GM08714 (cell line): ENCODE measurements at regions not wholly inside any gene's neighbourhood (a gene's known extent, or its start where the extent isn't known, plus 50 kb on each side); places are given as distances from the start of the nearest gene placed in this dataset.
"Not testable (repeated sequence)": the region's sequence is repeated elsewhere in the genome, so short reads cannot be mapped to it uniquely, and the experiment has no call there.

Source experiments
- H3K4me3 ChIP-seq: fragments of 200-500 bp; sonication (Bioruptor generic); 2 replicates; pipeline ENCODE4 v1.5.1; 2014; ENCODE audit warnings: mild to moderate bottlenecking, low read length, inconsistent platforms
- ZNF274 ChIP-seq: IDR thresholded peaks from 2 replicates; pipeline ENCODE4 v1.6.1; 2012; ENCODE audit warnings: mild to moderate bottlenecking, low read depth, low read length

DNA sequence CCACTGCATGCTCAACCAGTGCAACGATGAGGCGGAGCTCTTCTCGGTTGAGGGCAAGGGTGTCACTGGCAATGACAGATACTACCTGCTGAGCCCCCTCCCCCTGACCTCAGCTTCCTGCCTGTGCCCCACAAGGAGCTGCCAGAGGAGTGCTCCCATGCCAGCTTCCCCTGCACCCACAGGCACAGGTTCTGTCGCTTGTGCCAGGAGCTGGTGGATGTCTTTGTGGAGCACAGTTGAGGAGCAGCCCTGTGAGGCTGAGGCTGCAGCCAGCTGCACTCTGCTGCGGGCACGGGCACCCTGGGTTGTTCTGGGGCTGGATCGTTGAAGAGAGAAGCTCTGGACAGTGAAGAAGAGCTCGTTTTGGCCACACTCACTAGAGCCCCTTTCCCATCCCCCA, 165.3 kb upstream of the ZNF267 start:
- no peak for TF ChIP-seq ZNF274
- H3K4me3 ChIP-seq, result no peak overlapping the region

DNA sequence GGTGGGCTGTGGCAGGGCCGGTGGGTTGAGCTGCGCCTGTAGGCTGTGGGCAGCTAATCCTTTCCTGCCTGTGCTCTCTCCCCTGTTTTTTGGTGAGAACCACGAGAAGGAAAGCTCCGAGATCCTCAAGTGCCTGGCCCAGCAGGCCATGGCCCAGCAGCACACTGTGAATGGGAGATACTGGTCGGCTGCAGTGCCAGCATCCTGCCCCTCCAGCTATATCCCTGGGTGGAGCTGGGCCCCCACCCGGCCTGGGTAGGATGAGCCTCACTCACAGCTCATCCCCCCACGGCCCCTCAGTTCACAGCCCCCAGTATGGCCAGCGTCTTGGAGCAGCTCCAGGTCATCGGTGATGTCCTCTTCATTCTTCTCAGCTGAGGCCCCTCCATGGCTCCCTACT, 164.4 kb upstream of the ZNF267 start:
- no peak overlapping the region for H3K4me3 ChIP-seq
- no peak for TF ChIP-seq ZNF274

DNA sequence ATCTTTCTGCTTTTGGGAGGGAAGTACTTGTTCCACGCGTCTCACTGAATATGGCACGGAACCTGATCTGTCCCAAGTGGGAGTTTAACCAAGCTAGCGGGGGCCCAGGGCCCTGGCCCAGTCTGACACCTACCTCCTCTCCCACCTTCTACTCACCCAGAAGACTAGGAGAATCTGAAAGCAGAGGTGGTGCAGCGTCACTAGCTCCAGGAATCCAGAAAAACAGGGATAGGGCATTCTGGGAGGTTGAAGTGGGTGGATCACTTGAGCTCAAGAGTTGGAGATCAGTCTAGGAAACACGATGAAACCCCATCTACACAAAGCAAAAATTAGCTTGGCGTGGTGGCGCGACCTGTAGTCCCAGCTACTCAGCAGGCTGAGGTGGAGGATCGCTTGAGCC, 163.5 kb upstream of the ZNF267 start:
- TF ChIP-seq ZNF274, result no peak

DNA sequence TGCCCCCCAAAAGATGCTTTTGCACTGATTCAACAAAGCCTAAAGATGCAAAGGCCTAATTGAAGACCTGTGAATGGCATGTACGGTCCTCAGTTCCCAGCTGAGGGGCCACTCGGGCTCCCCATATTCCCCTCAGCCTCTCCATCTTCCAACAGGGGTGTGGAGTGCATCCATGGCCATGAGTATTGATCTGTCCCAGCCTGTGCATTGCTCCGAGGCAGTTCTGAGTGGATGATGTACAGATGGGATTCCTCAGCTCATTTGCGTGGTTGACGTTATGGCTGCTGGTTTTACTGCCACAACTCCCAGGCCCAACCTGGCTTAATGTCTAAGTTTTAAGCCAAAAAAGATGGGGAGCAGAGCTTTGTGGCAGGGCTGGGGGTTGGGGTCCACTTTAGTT, 162.7 kb upstream of the ZNF267 start:
- H3K4me3 ChIP-seq, result no peak overlapping the region
- TF ChIP-seq ZNF274, result no peak

More for the DNA sequence above, 163.5 kb upstream of the ZNF267 start:
- no peak overlapping the region for H3K4me3 ChIP-seq

DNA sequence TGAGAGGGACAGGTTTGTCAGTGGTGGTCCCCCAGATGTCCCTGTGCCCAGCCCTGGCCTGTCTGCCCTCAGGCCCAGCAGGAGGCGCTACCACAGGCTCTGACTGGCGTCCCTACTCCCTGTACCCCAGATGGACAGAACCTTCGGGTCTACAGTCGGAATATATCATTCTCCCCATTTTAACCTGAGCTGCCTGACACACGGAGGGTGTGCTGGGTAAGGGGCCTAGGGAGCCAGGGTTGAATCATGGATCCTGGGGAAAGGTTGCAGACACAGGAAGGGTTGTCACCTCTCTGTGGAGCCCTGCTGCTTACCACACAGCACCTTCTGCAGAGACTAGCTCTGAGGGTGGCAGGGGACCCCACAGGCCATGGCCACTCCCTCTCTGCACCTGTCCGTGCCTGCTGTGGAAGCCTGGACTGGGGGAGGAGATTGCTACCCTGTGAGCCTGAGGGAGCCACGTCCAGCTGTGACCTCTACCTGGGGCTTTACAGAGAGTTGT, 162.2 kb upstream of the ZNF267 start:
- no peak for TF ChIP-seq ZNF274
- H3K4me3 ChIP-seq, result no peak overlapping the region

DNA sequence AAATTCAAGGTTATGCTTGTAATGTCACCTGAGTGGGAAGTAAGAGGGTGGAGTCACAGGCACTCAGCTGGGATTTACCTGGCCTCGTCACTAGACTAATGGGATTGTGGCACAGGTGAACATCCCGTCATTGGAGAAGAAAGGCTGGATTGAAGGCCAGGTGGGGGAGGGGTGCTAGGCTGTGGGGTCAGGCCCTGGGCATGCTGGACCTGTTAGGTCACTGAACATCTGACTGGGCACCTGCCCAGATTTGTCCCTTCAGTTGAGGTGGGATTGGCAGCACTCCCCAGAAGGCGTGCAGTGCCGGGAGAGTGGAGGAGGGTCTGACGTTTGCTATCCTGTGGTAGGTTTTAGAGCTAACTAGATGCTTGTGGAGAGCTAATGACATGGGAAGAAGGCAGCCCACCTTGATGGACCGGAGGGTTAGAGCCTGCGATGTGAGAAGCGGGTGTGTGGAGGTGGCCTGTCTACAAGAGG, 161.5 kb upstream of the ZNF267 start:
- TF ChIP-seq ZNF274, result no peak
- no peak overlapping the region for H3K4me3 ChIP-seq

DNA sequence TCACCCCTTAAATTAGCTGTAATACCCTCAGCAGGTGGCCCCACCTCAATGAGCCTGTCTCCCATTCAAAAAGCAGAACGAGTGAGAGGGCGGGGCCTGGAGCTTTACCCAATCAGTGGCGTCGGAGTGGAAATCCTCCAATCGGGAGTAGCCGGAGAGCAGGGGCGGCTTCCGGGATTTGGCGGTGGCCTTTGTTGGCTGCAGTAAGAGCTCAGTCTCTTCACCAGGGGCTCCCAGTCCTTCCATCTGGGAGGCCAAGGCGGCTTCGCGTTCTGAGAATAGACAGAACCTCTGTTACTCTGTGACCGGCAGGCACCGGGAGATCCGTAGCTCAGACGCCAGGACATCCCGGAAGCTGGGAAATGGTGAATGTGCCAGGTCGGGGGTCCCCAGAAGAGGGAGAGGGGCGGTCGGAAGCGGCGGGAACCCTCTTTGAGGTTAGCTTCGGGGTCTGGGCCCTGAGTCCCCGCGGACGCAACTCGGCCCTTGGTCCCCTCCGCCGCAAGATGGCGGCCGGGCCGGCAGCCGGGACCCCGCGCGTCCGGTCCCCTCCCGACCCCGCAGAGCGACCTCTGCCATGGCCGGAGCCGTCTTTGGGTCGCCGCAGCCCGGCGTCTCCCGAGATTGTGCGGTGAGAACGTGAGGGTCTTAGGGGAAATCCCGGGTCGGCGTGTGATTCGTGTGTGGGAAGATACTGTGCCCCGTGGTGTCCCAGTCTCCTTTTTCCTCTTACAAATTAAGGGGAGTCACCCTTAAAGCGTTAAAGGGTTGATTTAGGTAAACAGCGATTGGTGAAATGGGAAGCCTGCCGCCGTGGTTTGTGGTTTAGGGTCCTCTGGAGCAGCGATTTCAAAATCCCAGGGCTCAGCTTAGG, 160.3 kb upstream of the ZNF267 start:
- TF ChIP-seq ZNF274, result no peak
- peak overlapping the region; percentile 96 for H3K4me3 ChIP-seq

DNA sequence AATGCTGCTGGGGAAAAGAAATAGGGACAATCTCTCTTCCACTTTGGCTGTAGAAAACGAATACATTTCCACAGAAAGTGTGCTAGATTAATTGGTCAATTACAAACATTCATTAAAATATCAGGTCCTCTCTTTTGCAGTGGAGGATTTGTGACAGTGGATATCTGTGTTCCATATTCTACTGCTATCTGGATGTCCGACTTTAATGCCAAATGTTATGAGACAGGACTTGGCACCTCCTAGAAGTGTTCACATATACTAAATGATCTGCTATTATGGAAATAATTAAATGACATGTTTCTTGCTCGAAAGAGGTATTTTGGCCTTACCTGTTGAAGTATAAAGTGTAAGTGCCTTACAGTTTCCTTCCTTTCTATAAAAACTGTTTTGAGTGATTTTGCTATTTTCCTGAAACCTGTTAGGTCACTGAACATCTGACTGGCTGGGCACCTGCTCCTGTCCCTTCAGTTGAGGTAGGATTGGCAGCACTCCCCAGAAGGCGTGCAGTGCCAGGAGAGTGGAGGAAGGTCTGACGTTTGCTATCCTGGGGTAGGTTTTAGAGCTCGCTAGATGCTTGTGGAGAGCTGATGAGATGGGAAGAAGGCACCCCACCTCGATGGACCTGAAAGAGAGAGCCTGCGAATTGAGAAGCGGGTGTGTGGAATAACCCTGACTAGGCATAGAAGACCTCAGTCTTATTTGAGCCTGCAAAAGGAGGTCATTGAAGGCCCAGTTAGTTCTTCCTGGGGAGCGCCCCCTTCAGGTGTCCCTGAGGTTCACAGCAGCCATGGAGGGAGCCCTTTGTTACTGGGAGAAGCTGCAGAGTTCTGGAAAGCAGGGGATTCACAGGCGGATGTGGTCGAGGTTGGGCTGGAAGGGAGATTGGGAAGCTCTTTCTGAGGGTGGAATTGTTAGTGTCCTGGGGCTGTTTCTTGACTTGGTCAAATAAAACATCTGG, 159.4 kb upstream of the ZNF267 start:
- no peak for TF ChIP-seq ZNF274
- peak overlapping the region; percentile 96 for H3K4me3 ChIP-seq

DNA sequence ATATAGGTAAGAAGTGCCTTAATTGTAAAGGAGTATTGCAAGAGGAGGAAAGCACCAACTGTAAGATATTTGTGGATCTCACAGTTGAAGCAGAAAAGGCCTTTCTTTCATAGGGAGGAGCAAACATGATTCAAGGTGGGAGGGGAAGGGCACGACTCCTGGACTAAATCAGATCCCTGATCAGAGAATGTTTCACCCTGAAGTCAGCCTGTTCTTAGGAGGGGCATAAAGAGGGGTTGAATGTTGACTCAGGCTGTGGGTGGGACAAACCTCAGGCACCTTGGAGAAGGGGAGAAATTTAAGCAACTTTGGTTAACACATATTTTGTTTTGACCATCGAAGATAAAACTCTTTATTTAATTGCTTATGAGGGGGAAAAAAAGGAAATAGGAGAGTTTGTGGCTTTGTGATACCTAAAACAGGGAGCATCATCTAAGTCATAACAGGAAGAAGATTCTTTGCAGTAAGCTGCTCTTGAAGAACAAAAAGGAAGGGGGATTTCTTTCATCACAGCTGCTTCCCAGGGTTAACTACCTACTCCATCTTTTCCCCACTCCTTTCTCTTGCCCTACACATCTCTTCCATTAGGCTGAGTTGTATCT, 158.6 kb upstream of the ZNF267 start:
- peak overlapping the region; percentile 96; the same call in 1 of the 2 replicates for H3K4me3 ChIP-seq

DNA sequence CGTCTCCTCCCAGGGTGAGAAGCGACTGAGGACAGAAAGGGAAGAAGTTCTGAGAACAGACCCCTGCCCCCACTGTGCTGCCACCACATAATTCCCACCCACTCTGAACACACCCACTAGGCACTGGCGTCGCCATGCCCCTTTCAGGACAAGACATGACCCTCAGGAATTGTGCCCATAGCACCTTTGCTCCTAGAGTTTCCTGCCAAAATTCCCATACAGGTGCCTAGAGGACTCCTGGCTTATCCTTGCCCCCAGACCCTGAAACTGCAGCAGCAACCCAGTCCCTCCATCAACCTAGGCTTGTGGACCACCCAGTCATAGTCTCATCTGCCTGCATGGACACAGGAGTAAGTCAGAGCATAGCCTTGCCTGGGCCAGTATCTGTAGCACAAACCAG, 157.7 kb upstream of the ZNF267 start:
- no peak for TF ChIP-seq ZNF274
- H3K4me3 ChIP-seq, result no peak overlapping the region

More for the DNA sequence above, 158.6 kb upstream of the ZNF267 start:
- no peak for TF ChIP-seq ZNF274

DNA sequence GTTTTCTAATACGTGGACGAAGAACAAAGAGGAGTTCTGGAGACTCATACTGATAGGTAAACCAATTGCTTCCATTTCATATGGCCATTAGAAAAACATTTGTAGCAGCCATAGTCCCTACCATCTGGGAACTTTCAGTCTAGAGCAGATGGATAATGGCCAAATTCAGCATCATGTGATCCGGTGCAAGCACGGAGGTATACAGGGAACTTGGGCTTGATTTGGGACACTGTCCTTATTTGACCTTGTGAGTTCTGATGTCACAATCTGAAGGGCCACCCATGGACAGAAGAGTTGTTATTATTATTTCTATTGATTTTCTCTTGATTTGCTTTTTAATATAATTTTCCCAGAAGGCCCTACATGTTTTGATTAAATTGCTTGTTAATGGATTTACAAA, 154.6 kb upstream of the ZNF267 start:
- no peak overlapping the region for H3K4me3 ChIP-seq
- no peak for TF ChIP-seq ZNF274

DNA sequence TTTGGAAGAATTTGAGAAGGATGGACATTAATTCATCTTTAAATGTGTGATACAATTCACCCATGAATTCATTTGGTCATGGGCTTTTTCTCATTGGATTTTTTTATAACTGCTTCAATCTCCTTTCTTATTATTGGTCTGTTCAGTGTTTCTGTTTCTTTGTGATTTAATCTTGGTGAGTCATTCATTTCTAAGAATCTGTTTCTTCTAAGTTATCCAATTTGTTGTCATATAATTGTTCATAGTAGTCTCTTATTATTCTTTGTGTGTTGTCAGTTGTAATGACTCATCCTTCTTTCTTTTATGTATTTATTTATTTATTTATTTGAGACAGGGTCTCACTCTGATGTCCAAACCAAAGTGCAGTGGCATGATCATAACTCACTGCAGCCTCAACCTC, 146.1 kb upstream of the ZNF267 start:
- H3K4me3 ChIP-seq, result no peak overlapping the region
- TF ChIP-seq ZNF274, result no peak

DNA sequence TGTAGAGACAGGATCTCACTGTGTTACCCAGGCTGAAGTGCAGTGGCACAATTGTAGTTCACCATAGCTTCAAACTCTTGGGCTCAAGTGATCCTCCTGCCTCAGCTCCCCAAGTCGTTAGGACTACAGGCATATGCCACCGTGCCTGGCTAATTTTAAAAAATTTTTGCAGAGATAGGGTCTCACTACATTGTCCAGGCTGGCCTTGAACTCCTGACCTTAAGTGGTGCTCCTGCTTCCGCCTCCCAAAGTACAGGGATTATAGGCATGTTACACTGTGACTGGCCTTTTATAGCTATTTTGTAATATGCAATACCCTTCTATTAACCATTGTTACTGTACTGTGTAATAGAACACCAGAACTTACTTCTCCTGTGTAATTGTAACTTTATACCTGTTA, 139.3 kb upstream of the ZNF267 start:
- H3K4me3 ChIP-seq, result no peak overlapping the region
- no peak for TF ChIP-seq ZNF274

DNA sequence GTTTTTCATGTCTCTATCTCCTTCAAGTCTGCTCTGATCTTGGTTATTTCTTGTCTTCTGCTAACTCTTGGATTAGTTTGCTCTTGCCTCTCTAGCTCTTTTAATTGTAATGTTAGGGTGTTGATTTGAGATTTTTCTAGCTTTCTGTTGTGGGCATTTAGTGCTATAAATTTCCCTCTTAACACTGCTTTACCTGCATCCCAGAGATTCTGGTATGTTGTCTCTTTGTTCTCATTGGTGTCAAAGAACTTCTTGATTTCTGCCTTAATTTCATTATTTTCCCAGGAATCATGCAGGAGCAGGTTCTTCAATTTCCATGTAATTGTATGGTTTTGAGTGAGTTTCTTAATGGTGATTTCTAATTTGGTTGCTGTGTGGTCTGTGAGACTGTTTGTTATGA, 128.5 kb upstream of the ZNF267 start:
- H3K4me3 ChIP-seq, result not testable (repeated sequence)
